Neural crest cell (in vitro differentiated cells): ENCODE measurements at regions not wholly inside any gene's neighbourhood (a gene's known extent, or its start where the extent isn't known, plus 50 kb on each side); places are given as distances from the start of the nearest gene placed in this dataset.
"Not testable (repeated sequence)": the region's sequence is repeated elsewhere in the genome, so short reads cannot be mapped to it uniquely, and the experiment has no call there.

Source experiments
- DNase-seq: peaks from one replicate; pipeline ENCODE4 v3.0.0; 2021; ENCODE audit warnings: low read depth, mixed read lengths, low spot score
- H3K27ac Mint-ChIP-seq: one replicate; pipeline ENCODE4 v1.8.0; 2021; ENCODE audit warnings: mild to moderate bottlenecking, mixed read lengths; ENCODE audit not compliant: unreplicated experiment
- H3K27me3 Mint-ChIP-seq: 2 replicates; pipeline ENCODE4 v1.8.0; 2021; ENCODE audit warnings: low read depth, mild to moderate bottlenecking, mixed read lengths
- H3K36me3 Mint-ChIP-seq: 2 replicates; pipeline ENCODE4 v1.8.0; 2021; ENCODE audit warnings: low read depth, mild to moderate bottlenecking, mixed read lengths
- H3K4me1 Mint-ChIP-seq: 2 replicates; pipeline ENCODE4 v1.8.0; 2021; ENCODE audit warnings: mixed read lengths
- H3K4me3 Mint-ChIP-seq: one replicate; pipeline ENCODE4 v1.8.0; 2021; ENCODE audit warnings: mild to moderate bottlenecking, mixed read lengths
- H3K9me3 Mint-ChIP-seq: 2 replicates; pipeline ENCODE4 v1.8.0; 2021; ENCODE audit warnings: mixed read lengths
- CTCF ChIP-seq: fragments of 200-600 bp; sonication (generic); conservative IDR thresholded peaks from 2 replicates; pipeline ENCODE4 v1.5.0; 2021; ENCODE audit warnings: antibody characterized with exemption, mild to moderate bottlenecking

DNA sequence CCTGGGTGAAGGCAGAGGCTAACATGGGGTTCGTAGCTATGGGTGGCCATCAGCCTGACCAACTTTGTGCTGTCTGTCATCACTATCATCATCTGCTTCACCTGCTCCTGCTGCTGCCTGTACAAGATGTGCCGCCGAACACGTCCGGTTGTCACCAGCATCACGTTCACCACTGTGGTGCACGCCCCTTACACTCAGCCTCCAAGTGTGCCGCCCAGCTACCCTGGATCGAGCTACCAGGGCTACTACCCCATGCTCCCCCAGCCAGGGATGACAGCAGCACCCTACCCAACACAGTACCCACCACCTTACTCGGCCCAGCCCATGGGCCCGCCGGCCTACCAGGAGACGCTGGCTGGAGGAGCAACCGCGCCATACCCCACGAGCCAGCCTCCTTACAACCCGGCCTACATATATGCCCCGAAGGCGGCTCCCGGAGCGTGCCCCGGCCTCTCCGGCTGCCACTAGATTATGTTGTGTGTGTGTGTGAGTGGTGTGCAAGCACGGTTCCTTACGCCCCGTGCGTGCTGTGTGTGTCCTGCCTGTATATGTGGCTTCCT lies 213.4 kb upstream of the XIST start:
- Mint-ChIP-seq H3K27ac (no peak overlapping the region), H3K9me3 (peaks cover 13% of the 10 kb centered on the region), H3K27me3 (no peaks in the 10 kb centered on the region), H3K4me1 (no peaks in the 10 kb centered on the region), H3K36me3 (peaks cover 22% of the 10 kb centered on the region), H3K4me3 (no peak overlapping the region)
- no peak for DNase-seq
- no peak for TF ChIP-seq CTCF

DNA sequence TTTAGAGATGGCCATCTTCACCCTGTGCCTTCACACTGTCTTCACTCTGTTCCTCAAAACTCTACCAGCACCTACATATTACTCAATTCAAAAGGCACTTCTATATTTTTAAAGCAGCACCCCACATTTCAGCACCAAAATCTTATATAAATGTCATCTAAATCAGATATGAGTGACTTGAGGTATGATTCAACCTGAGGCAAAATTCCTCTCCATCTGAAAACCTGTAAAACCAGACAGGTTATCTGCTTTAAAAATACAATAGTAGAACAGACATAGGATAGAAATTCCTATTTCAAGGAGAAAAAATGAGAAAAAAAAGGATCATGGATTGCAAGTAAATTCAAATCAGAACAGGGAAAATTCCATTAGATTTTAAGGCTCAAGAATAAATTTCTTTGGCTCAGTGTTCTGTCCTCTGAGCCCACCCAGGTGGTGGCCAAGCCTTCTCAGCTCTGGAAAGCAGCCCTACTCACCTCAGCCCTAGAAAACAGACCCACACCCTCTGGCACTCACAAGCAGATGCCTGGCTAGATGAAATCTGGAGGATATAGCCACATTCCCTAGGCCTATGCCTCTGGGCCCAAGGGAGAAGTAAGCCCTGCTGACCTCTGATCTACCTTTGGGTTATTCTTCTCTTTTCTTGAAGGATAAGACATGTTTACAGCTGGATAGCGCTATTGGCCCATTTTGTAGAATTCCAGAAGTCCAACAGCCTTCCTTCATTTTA lies 211.1 kb upstream of the XIST start:
- H3K9me3 Mint-ChIP-seq = peaks cover 9% of the 10 kb centered on the region
- H3K4me3 Mint-ChIP-seq = no peak overlapping the region
- TF ChIP-seq CTCF = no peak
- no peak overlapping the region for H3K27ac Mint-ChIP-seq
- H3K4me1 Mint-ChIP-seq = no peaks in the 10 kb centered on the region
- peaks cover 9% of the 10 kb centered on the region for H3K36me3 Mint-ChIP-seq
- H3K27me3 Mint-ChIP-seq = no peaks in the 10 kb centered on the region
- DNase-seq = no peak

DNA sequence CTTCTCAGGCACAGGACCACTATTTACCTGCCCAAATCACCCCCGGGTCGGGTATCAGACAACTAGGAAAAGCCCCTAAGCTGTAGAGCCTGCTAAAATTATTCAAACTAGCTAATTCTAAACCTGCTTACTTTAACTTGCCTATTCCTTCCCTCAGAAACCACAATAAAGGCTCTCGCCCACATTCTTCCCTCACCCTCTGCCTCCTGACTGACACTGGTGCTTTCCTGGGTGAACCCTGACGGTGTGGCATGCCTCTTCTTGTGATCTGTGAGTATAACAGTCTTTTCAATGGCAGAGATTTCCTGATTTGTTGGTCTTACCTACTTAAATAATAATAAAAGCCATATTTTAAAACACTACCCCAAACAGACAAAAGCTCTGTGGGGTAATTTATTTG lies 209.4 kb upstream of the XIST start:
- Mint-ChIP-seq H3K9me3 (no peaks in the 10 kb centered on the region), H3K27me3 (no peaks in the 10 kb centered on the region), H3K4me3 (no peak overlapping the region), H3K36me3 (no peaks in the 10 kb centered on the region), H3K4me1 (no peaks in the 10 kb centered on the region), H3K27ac (no peak overlapping the region)
- no peak for TF ChIP-seq CTCF
- no peak for DNase-seq

- H3K27me3 Mint-ChIP-seq = no peaks in the 10 kb centered on the region
- peaks cover 11% of the 10 kb centered on the region for H3K9me3 Mint-ChIP-seq
- no peak overlapping the region for H3K27ac Mint-ChIP-seq
- peaks cover 10% of the 10 kb centered on the region for H3K36me3 Mint-ChIP-seq
- no peak overlapping the region for H3K4me3 Mint-ChIP-seq
- DNase-seq = no peak
- H3K4me1 Mint-ChIP-seq = no peaks in the 10 kb centered on the region
- TF ChIP-seq CTCF = no peak
Observed at GRCh38 chrX:74049126-74049525, 196.6 kb upstream of the XIST start.

GRCh38 chrX:74034066-74034465 lies 181.6 kb upstream of the XIST start:
- not testable (repeated sequence) for H3K4me1 Mint-ChIP-seq, H3K27ac Mint-ChIP-seq, H3K36me3 Mint-ChIP-seq, H3K27me3 Mint-ChIP-seq, DNase-seq, H3K4me3 Mint-ChIP-seq
- H3K9me3 Mint-ChIP-seq = peaks cover 14% of the 10 kb centered on the region

- not testable (repeated sequence) for H3K4me3 Mint-ChIP-seq, H3K27ac Mint-ChIP-seq, H3K4me1 Mint-ChIP-seq, H3K36me3 Mint-ChIP-seq, H3K9me3 Mint-ChIP-seq, DNase-seq, H3K27me3 Mint-ChIP-seq
Observed at GRCh38 chrX:74031527-74031926, 179.0 kb upstream of the XIST start.

GRCh38 chrX:74030766-74031165 lies 178.3 kb upstream of the XIST start:
- H3K27me3 Mint-ChIP-seq, DNase-seq, H3K9me3 Mint-ChIP-seq, H3K4me3 Mint-ChIP-seq, H3K4me1 Mint-ChIP-seq, H3K27ac Mint-ChIP-seq, H3K36me3 Mint-ChIP-seq: not testable (repeated sequence)

DNA sequence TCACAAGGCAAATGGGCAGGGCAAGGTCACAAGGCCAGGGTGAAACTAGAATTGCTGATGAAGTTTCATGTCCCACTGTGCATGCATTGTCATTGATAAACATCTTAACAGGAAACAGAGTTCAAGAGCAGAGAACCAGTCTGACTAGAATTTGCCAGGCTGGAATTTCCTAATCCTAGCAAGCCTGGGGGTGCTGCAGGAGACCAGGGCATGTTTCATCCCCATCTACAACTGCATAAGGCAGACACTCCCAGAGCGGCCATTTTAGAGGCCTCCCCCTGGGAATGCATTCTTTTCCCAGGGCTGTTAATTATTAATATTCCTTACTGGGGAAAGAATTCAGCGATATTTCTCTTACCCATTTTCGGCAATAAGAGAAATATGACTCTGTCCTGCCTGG lies 172.6 kb upstream of the XIST start:
- H3K27ac Mint-ChIP-seq, H3K27me3 Mint-ChIP-seq, H3K4me1 Mint-ChIP-seq, H3K4me3 Mint-ChIP-seq, DNase-seq: not testable (repeated sequence)
- H3K9me3 Mint-ChIP-seq = peaks cover 17% of the 10 kb centered on the region
- peaks cover 20% of the 10 kb centered on the region for H3K36me3 Mint-ChIP-seq
